GM13976 (cell line): ENCODE measurements at regions not wholly inside any gene's neighbourhood (a gene's known extent, or its start where the extent isn't known, plus 50 kb on each side); places are given as distances from the start of the nearest gene placed in this dataset.
"Not testable (repeated sequence)": the region's sequence is repeated elsewhere in the genome, so short reads cannot be mapped to it uniquely, and the experiment has no call there.

Experiments used
- DNase-seq: peaks from one replicate; pipeline ENCODE4 v3.0.0; 2012; ENCODE audit warnings: low spot score
- in situ Hi-C: fragments of 300-500 bp; cut with MboI; formaldehyde crosslinking; loops from one replicate; pipeline ENCODE4 v1.12.0; 2022; ENCODE audit warnings: low sequenced_read_pairs, mixed read lengths, inconsistent platforms; ENCODE audit not compliant: unreplicated experiment
- TF ChIP-seq, protein P1 (sequence below): IDR thresholded peaks from 2 replicates; pipeline ENCODE4 v1.5.1; 2012; ENCODE audit warnings: borderline replicate concordance, mild to moderate bottlenecking; ENCODE audit not compliant: insufficient read depth; ENCODE audit errors: extremely low read depth, missing control alignments, control extremely low read depth

DNA sequence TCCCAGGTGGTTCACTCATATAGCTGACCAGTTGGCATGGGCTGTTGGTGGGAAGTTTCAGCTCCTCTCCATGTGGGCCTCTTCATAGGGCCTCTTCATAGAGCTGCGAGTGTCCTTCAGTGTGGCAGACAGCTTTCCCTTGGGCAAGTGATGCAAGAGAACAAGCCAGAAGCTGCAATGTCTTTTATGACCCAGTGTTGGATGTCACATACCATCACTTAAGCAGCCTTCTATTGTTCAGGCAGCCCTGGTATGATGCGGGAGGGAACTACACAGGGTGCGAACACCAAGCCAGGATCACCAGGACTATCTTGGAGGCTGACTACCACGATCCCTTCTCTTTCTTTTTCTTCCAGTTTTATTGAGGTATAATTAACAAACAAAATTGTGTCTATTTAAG is 126.5 kb upstream of the ITGA6 start:
- DNase-seq: no peak
- TF ChIP-seq, protein P1, sequence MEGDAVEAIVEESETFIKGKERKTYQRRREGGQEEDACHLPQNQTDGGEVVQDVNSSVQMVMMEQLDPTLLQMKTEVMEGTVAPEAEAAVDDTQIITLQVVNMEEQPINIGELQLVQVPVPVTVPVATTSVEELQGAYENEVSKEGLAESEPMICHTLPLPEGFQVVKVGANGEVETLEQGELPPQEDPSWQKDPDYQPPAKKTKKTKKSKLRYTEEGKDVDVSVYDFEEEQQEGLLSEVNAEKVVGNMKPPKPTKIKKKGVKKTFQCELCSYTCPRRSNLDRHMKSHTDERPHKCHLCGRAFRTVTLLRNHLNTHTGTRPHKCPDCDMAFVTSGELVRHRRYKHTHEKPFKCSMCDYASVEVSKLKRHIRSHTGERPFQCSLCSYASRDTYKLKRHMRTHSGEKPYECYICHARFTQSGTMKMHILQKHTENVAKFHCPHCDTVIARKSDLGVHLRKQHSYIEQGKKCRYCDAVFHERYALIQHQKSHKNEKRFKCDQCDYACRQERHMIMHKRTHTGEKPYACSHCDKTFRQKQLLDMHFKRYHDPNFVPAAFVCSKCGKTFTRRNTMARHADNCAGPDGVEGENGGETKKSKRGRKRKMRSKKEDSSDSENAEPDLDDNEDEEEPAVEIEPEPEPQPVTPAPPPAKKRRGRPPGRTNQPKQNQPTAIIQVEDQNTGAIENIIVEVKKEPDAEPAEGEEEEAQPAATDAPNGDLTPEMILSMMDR: no peak
- in situ Hi-C loops: no loop called here

DNA sequence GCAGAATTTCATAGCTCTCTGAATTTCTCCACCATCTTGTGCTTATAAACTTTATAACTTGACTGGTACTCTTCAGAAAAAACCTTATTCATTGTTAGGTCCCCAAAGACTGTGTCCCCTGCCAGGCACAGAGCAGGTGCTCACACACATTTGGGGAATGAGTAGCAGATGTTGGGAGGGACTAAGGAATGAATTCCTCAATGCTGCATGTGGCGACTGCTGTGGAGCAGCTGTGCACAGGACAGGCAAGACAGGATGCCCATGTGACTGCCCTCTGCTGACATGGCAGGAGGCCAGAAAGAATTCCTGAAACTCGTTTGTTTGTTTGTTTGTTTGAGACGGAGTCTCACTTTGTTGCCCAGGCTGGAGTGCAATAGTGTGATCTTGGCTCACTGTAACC is 122.3 kb upstream of the ITGA6 start:
- DNase-seq: no peak
- in situ Hi-C loops: no loop called here
- TF ChIP-seq, protein P1: no peak

DNA sequence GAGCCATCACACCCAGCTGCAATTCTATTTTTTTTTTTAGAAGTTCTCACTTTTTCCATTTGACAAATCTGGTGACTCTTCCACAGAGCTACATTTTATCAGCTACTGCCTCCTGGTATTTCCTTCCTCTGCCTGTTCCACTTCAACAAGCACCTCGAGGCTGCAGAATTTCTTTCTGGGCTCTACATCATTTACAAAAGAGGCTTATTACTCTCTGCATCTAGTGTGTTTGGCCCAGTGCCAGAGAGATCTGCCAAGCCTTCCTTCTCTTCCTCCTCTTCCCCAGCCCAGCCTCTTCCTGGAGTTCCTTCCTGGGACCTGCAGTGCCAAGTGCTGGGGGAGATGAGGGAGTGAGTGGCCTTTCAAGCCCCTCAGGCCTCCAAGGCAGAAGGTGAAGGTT is 119.6 kb upstream of the ITGA6 start:
- TF ChIP-seq, protein P1: no peak
- in situ Hi-C loops: no loop called here
- no peak for DNase-seq

DNA sequence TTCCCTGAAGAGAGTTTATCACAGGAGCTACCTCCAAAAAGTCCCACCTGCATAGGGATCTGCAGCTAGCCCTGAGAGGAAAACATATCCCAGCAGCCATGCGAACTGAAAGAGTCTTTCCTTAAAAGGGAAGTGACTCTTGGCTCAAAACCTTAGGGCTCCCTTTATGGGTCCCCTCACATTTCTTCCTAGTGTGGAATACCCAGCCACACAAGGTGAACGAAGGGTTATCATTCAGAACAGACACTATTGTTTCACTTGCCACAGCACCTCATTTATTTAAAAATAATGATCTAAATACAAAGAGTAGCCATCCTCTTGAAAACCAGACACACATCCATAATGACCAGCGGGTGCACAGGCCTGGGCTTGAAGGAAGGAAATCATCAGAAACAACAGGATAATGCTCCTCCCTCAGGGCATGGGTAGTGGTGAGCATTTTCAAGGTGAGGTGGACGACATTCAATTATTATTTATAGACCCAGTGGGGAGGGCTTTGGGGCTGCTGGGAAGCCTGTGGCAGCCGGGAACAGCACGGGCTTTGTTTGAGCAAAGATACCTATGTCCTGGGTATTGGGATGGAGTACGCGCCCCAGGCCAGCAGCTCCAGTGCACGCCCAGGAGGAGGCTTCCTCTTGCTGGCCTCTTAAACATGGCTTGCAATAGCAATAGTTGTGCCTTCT is 119.0 kb upstream of the ITGA6 start:
- in situ Hi-C loops: no loop called here
- DNase-seq: no peak
- TF ChIP-seq, protein P1: no peak

DNA sequence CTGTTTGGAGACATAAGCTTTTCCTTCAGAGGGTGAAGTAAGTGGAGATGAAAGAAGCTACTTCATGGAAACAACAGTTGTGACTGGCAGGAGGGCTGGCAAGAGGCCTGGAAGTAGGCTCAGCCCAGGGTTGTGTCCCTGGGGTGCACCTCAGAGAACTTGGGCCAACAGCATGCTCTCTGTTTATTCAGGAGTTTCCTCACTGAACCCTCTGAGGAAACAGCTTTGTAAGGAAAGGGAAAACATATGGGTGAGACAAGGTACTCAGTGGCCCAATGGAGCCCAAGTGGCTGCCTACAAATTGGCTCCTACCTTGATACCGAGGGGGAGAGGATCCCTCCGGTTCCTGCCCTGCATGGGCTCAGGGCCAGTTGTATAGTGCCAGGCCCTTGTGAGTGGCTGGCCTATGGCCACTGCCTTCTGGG is 115.5 kb upstream of the ITGA6 start:
- in situ Hi-C loops: no loop called here
- TF ChIP-seq, protein P1: no peak
- DNase-seq: no peak

DNA sequence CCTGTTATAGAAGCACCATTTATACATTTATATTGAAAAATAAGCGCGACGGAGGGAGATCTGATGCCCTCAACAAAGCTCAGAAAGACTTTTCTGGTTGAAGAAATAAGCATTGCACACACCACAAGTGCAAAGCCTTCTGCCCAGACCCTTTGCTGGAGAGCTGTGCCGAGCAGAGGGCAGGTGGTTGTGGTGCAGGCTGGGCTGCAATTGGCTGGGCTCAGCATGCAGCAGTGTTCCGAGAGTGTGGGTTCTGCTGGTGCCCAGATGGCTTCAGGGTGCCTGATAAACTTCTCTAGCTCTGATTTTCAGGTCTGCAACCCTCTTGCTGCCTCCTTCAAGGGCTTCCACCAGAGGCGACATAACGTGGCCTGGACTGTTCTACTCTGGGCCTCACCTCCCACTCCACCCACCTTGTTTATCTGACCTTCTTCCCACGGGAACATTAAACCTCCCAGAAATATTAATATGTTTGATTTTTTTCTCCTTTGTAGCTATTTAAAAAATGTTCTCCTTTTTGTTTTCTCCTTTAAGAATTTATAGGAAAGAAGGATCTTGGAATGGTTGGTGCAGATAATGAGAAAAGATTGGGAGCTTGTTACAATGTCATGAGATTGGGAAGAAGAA is 113.6 kb upstream of the ITGA6 start:
- no peak for DNase-seq
- in situ Hi-C loops: no loop called here
- TF ChIP-seq, protein P1: no peak

DNA sequence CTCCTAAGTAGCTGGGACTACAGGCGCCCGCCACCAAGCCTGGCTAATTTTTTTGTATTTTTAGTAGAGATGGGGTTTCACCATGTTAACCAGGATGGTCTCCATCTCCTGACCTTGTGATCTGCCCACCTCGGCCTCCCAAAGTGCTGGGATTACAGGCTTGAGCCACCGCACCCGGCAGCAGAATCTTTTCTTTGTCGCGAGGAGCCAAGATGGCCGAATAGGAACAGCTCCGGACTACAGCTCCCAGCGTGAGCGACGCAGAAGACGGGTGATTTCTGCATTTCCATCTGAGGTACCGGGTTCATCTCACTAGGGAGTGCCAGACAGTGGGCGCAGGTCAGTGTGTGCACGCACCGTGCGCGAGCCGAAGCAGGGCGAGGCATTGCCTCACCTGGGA is 112.3 kb upstream of the ITGA6 start:
- DNase-seq, in situ Hi-C loops: not testable (repeated sequence)
